Brain microvascular endothelial cell (primary cell): ENCODE measurements at regions not wholly inside any gene's neighbourhood (a gene's known extent, or its start where the extent isn't known, plus 50 kb on each side); places are given as distances from the start of the nearest gene placed in this dataset.
"Not testable (repeated sequence)": the region's sequence is repeated elsewhere in the genome, so short reads cannot be mapped to it uniquely, and the experiment has no call there.

ENCODE experiments used
- DNase-seq: peaks from one replicate; pipeline ENCODE4 v3.0.0-alpha.2; 2020
- H3K27ac ChIP-seq: fragments of 250-450 bp; sonication (Bioruptor Pico); 2 replicates; pipeline ENCODE4 v1.5.1; 2020; ENCODE audit warnings: mild to moderate bottlenecking, moderate library complexity
- H3K27me3 ChIP-seq: fragments of 250-450 bp; sonication (Bioruptor Pico); replicated peaks from 2 replicates; pipeline ENCODE4 v1.5.1; 2020; ENCODE audit warnings: mild to moderate bottlenecking
- H3K36me3 ChIP-seq: fragments of 250-450 bp; sonication (Bioruptor Pico); replicated peaks from 2 replicates; pipeline ENCODE4 v1.5.1; 2020; ENCODE audit warnings: mild to moderate bottlenecking
- H3K4me3 ChIP-seq: 2 replicates; pipeline ENCODE4 v1.5.1; 2011; ENCODE audit warnings: low read depth, mild to moderate bottlenecking, control low read depth, low read length, moderate library complexity
- CTCF ChIP-seq: IDR thresholded peaks from 2 replicates; pipeline ENCODE4 v1.5.1; 2011; ENCODE audit warnings: low read depth, mild to moderate bottlenecking, moderate library complexity, low read length, control low read depth, inconsistent platforms; ENCODE audit errors: missing control alignments
- in situ Hi-C: cut with HindIII; loops from 2 replicates; pipeline ENCODE4 v1.10.0; 2017; ENCODE audit warnings: low sequenced_read_pairs, low pct_ligation_motif_present

DNA sequence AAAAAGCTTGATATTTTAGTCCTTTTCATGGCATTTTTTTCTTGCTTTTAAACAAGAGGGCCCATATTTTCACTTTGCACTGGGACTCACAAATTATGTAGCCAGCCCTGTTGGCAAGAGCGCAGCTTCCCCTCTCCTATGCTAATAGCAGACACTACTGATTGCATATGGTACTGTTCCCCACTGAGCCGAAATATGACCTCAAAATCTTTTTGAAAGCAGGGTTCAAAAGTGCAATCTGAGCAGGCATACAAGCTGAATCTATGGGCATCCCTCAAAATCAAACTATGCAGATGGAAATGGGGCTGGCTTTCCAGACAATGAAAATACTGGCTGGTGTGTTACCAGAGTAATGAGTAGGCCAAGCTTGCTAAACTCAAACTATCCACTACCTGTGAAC is 225.2 kb upstream of the SETMAR start:
- H3K27me3 ChIP-seq: no peaks in the 10 kb centered on the region
- no peak overlapping the region for H3K27ac ChIP-seq
- H3K4me3 ChIP-seq: no peak overlapping the region
- DNase-seq: no peak
- TF ChIP-seq CTCF: no peak
- in situ Hi-C loops: no loop called here
- H3K36me3 ChIP-seq: no peaks in the 10 kb centered on the region

- in situ Hi-C loops: no loop called here
- no peak for TF ChIP-seq CTCF
These were observed 224.3 kb upstream of the SETMAR start for GRCh38 chr3:4078903-4079302.

GRCh38 chr3:4079339-4080195 is 223.6 kb upstream of the SETMAR start:
- Histone ChIP-seq H3K27ac (no peak overlapping the region), H3K36me3 (no peaks in the 10 kb centered on the region), H3K4me3 (no peak overlapping the region), H3K27me3 (no peaks in the 10 kb centered on the region)
- in situ Hi-C loops: no loop called here
- no peak for TF ChIP-seq CTCF
- DNase-seq: no peak

More at GRCh38 chr3:4078903-4079302, 224.3 kb upstream of the SETMAR start:
- DNase-seq: no peak
- Histone ChIP-seq H3K27me3 (no peaks in the 10 kb centered on the region), H3K36me3 (no peaks in the 10 kb centered on the region), H3K4me3 (no peak overlapping the region), H3K27ac (no peak overlapping the region)

DNA sequence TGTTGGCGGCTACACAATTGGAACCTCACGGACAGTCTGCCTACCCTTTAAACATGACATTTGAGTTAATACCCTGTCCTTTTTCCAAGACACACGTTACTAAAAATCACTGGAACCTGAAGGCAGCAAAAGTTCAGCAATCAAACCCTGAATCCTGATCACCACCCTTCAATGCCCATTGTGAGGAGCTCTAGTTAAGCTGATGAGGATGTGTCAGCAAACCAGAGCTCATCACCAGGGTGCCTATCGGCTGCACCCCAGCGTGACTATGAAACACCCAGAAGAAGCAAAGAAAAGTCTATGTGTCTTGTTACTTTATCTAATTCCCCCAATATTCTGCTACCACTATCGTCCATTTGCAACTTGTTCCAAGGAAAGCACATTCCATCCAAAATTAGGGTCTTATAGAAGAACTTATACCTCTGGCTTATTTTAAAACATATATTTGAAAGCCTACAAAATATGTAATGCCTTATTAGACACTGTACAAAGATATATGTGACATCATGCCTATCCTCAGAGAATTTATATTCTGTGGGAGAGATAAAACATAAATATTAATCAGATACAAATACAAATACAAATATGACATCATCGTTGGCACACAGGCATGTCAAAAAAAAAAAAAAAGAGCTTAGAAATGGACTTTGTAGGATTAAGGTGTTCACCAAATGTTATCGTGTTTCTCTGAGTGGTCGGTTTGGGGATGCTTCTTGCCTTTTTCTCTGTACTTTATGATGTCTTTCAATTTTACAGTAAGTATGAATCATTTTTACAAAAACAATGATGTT is 219.7 kb upstream of the SETMAR start:
- DNase-seq: no peak
- no peak overlapping the region for H3K4me3 ChIP-seq
- no peak for TF ChIP-seq CTCF
- H3K27me3 ChIP-seq: no peaks in the 10 kb centered on the region
- H3K27ac ChIP-seq: no peak overlapping the region
- in situ Hi-C loops: no loop called here
- H3K36me3 ChIP-seq: no peaks in the 10 kb centered on the region

DNA sequence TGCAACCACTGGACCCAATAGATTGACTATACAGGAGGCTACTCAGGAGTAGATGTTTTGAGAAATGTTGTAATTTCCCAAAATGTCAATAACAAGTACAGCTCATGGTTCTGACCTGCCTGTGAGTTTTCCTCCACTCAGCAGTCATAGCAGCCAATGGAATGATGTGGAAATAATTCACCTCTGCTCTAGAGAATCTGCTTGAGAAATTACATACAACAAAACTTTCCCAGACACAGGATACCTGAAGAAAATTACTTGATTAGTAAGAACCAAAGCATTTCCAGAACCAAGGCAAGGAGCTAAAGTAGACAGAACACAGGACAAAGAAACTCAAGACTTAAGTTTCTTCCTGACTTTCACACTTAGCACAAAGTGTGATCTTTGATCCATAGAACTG is 218.9 kb upstream of the SETMAR start:
- H3K27me3 ChIP-seq: no peaks in the 10 kb centered on the region
- no peak for DNase-seq
- H3K36me3 ChIP-seq: no peaks in the 10 kb centered on the region
- H3K4me3 ChIP-seq: no peak overlapping the region
- H3K27ac ChIP-seq: no peak overlapping the region
- in situ Hi-C loops: no loop called here
- TF ChIP-seq CTCF: no peak

- DNase-seq, in situ Hi-C loops, H3K36me3 ChIP-seq: not testable (repeated sequence)
These were observed 216.5 kb upstream of the SETMAR start for GRCh38 chr3:4086662-4087061.

More at GRCh38 chr3:4086662-4087061, 216.5 kb upstream of the SETMAR start:
- H3K27me3 ChIP-seq, H3K27ac ChIP-seq, H3K4me3 ChIP-seq: not testable (repeated sequence)
